GM18868 (cell line): ENCODE measurements at regions not wholly inside any gene's neighbourhood (a gene's known extent, or its start where the extent isn't known, plus 50 kb on each side); places are given as distances from the start of the nearest gene placed in this dataset.
"Not testable (repeated sequence)": the region's sequence is repeated elsewhere in the genome, so short reads cannot be mapped to it uniquely, and the experiment has no call there.

Source experiments
- ATAC-seq: cut with Tn5 transposase; IDR thresholded peaks from one replicate; pipeline ENCODE4 v1.9.1; 2021; ENCODE audit warnings: mild to moderate bottlenecking, moderate library complexity; ENCODE audit not compliant: unreplicated experiment

- no peak for ATAC-seq
Measured at GRCh38 chr4:103422467-103423219, 224.5 kb upstream of the CENPE start.

DNA sequence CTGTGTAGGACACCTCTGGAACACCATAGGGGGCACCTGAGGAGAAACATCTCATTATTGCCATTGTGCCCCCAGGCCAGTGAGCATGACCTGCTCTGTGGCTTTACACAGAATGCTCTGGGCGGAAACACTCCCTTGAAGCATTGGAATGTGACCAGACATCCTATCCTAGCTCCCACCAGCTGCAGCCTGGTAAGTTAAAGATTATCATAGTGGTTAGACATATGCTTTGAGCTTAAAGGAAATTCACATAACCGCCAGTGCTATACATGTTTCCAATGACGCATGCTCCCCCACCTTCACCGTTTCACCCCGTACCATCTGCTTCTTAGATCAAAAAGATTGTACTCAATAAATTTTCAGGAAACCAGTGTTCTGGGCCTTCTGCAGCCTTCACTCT is 217.7 kb upstream of the CENPE start:
- ATAC-seq, result no peak

GRCh38 chr4:103412646-103413045 is 214.5 kb upstream of the CENPE start:
- ATAC-seq, result not testable (repeated sequence)

DNA sequence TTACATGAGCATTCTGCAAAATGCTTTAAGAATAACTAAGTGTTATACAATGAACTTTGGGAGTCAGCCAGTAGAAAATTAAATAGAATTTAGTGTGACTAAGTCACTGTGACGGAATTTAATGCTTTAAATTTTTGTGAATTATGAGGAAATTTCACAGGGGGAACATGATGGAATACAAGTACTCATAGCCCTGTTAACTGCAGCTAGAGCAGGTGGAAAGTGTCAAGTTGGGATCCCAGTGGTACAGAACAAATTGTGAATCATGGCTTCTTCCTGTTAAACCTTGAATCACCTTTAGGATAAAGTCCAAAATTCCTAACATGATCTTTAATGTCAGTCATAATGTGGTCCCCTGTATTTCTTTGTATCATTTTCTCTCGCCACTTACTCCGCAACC is 212.2 kb upstream of the CENPE start:
- no peak for ATAC-seq

DNA sequence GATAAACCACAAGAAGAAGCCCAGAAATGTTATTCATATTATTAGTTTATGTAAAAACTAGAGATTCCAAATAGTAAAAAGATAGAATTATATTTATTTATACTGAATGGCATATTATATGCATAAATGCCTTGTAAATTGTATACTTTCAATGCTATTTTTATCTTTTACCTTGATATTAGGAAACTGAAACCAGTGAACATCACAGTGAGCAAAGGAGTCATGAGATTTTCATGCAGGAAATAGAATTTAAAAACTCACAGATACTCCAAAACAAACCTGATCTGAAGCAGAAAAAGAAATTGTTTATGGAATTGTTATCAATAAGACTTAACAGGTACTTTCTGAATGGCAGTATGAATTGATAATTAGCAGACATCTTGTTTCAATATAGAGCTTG is 207.3 kb upstream of the CENPE start:
- ATAC-seq, result peak; percentile 65

DNA sequence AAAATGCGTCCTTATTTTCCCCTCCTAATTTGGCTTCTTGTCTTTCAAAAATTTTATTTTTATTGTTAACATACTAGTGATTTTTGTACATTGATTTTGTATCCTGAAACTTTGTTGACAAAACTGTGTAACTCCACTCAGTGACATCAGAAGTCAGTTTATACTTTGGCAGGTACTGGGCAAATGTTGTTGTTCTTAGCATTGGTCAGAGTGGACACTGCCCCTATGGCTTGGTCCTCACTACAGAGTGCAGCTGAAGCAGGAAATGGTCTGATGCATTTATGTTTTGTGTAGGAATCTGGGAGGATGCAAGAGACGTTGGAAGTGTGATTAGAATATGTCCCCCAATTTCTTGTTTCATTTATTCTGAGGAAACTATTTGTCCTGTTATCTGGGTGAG is 205.5 kb upstream of the CENPE start:
- no peak for ATAC-seq

- no peak for ATAC-seq
Measured at GRCh38 chr4:103402198-103402597, 204.1 kb upstream of the CENPE start.

DNA sequence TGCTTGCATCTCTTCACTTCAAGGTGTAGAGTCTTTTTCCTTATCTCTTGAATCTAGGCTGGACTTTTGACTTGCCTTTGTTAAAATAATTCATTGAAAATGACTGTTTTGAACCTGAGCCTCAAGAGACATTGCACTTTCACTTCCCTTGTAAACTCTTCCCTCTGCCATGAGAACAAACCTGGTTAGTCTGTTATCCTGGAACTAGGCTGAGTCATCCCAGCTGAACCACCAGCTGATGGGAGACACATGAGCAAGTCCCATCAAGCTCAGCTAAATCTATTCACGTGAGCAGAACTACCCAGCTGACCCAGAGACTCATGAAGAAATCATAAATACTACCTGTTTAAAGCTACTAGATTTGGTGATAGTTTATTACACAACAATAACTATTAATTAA is 202.3 kb upstream of the CENPE start:
- peak; percentile 86 for ATAC-seq

GRCh38 chr4:103397541-103397940 is 199.4 kb upstream of the CENPE start:
- no peak for ATAC-seq

DNA sequence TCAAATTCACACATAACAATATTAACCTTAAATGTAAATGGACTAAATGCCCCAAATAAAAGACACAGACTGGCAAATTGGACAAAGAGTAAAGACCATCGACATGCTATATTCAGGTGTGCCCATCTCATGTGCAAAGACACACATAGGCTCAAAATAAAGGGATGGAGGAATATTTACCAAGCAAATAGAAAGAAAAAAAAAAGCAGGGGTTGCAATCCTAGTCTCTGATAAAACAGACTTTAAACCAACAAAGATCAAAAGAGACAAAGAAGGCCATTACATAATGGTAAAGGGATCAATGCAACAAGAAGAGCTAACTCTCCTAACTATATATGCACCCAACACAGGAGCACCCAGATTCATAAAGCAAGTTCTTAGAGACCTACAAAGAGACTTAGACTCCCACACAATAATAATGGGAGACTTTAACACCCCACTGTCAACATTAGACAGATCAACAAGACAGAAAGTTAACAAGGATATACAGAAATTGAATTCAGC is 189.4 kb upstream of the CENPE start:
- ATAC-seq, result not testable (repeated sequence)

DNA sequence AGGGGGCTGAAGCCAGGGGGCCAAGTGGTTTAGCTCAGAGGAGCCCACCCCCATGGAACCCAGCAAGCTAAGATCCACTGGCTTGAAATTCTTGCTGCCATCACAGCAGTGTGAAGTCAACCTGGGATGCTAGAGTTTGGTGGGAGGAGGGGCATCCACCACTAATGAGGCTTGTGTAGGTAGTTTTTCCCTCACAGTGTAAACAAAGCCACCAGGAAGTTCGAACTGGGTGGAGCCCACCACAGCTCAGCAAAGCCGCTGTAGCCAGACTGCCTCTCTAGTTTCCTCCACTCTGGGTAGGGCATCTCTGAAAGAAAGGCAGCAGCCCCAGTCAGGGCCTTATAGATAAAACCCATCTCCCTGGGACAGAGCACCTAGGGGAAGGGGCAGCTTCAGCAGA is 187.4 kb upstream of the CENPE start:
- not testable (repeated sequence) for ATAC-seq

- ATAC-seq, result no peak
Measured at GRCh38 chr4:103375278-103375677, 177.1 kb upstream of the CENPE start.

DNA sequence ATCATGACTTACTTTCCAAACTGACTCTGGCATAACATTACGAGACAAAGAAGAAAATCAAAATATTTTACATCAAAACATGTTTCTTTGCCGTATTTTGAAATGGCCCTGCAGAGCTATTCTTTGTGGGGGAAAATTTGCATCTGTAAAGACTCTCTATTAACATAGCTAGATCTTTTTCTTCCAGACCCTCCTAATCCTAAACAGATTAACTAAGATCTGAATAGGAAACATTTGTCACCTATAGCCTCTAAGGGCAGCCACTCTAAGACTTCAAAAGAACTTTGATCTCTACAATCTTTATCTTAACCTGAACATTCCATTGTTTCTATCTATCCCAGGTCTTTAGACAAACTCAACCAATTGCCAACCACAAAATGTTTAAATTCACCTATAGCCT is 176.6 kb upstream of the CENPE start:
- no peak for ATAC-seq

DNA sequence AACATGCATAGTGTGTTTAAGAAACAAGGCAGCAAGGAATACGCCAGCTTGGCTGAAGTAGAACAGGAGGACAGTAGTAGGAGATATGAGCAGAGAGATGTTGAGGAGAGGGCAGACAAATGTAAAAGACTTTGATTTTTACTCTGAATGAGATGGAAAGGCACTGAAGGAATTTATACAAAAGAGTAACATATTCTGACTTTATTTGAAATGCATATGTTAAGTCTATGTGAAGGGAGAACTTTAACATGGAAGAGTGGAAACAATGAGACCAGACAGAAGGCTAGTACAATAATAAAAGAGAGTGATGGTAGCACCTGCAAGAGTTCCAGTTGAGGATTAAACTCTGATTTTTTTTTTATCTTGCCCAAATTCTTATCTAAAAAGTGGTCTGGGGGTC is 176.2 kb upstream of the CENPE start:
- no peak for ATAC-seq

- no peak for ATAC-seq
Measured at GRCh38 chr4:103372002-103372558, 173.9 kb upstream of the CENPE start.

- no peak for ATAC-seq
Measured at GRCh38 chr4:103370336-103370735, 172.2 kb upstream of the CENPE start.

DNA sequence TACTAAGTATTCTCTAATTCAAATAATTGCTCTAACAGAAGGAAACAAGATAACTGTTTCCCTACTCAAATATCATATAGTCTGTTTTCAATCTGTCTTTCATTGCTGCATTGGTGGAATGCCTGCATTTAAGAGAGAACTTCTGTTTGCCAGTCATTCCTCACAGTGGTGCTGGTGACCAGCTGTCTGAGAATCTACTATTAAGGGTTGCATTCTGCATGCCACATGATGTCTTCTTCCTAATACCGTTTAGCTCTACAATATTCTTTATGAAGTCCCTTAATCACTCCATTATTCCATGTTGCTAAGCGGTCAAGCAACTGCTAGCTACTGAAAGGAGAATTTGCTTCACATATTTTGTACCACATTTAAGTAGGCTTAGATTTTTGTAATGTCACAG is 167.1 kb upstream of the CENPE start:
- ATAC-seq, result no peak

- ATAC-seq, result no peak
Measured at GRCh38 chr4:103364083-103364482, 165.9 kb upstream of the CENPE start.

DNA sequence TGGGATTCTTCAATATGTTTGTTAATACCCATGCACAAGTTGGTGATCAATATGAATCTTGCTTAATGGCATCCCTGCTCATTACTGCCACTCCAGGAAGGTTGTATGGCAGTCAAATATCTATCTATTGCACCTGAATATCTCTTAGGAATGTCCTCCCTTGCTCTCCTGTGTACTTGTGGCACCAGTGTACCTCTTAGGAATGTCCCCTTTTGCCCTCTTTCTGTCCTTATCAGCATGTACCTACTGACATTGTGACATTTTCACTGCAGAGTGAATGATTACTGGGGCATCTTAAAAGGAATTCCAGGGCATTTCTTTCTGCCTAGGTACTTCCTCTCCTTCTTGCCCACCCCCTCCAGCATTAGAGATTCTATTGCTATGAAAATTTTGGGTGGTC is 163.8 kb upstream of the CENPE start:
- ATAC-seq, result no peak

GRCh38 chr4:103359900-103360299 is 161.8 kb upstream of the CENPE start:
- ATAC-seq, result no peak

- no peak for ATAC-seq
Measured at GRCh38 chr4:103354006-103354405, 155.9 kb upstream of the CENPE start.

- no peak for ATAC-seq
Measured at GRCh38 chr4:103329642-103330041, 131.5 kb upstream of the CENPE start.

- ATAC-seq, result no peak
Measured at GRCh38 chr4:103324811-103325210, 126.7 kb upstream of the CENPE start.
